Motor neuron (in vitro differentiated cells): ENCODE measurements at regions not wholly inside any gene's neighbourhood (a gene's known extent, or its start where the extent isn't known, plus 50 kb on each side); places are given as distances from the start of the nearest gene placed in this dataset.

Experiments
- ATAC-seq, 8 experiments: fragments of 200-7000 bp; cut with Tn5 transposase; replicated peaks in 6 of 8; 2 replicates each; pipeline ENCODE4 v1.8.0; 2021; ENCODE audit warnings: mild to moderate bottlenecking in 8 of 8, moderate library complexity in 8 of 8
- H3K27ac ChIP-seq, 2 donors: fragments of 250-450 bp; sonication (Bioruptor Pico); 2 replicates each; pipeline ENCODE4 v1.9.0; 2021; ENCODE audit warnings: antibody characterized with exemption in 2 of 2, mild to moderate bottlenecking in 2 of 2, moderate library complexity in 1 of 2
- H3K4me1 ChIP-seq, 2 donors: fragments of 250-450 bp; sonication (Bioruptor Pico); replicated peaks in 1 of 2; 2 replicates each; pipeline ENCODE4 v1.6.1; 2021; ENCODE audit warnings: antibody characterized with exemption in 2 of 2, mild to moderate bottlenecking in 2 of 2, moderate library complexity in 1 of 2
- H3K4me3 ChIP-seq, 5 donors: fragments of 250-450 bp; sonication (Bioruptor Pico); 2 replicates each; pipeline ENCODE4 v1.9.0; 2021; ENCODE audit warnings: antibody characterized with exemption in 5 of 5, mild to moderate bottlenecking in 5 of 5, moderate library complexity in 4 of 5
- WGBS, 10 experiments: fragments of 450-650 bp; shearing (Covaris generic); methylation state at CpG; one replicate each; pipeline ENCODE4 v1.0.0; 2022; 5-methylcytosine and 5-hydroxymethylcytosine counted together
- in situ Hi-C, 9 experiments: fragments of 400-800 bp; cut with MboI; loops; one replicate each; pipeline ENCODE4 v1.15.0; 2021; ENCODE audit warnings: low sequenced_read_pairs in 9 of 9, low pct_unique_long_range_greater_than_20kb in 2 of 9; ENCODE audit not compliant: unreplicated experiment in 9 of 9

- in situ Hi-C loops, result no loop called here
- H3K4me3 ChIP-seq, result no peak overlapping the region
- ATAC-seq, result no peak
- H3K4me1 ChIP-seq, result no peaks in the 10 kb centered on the region
- no peak overlapping the region for H3K27ac ChIP-seq
- 0 to 96% (median 64%) methylated on average over 1 to 3 of the region's 3 CpGs; no CpG with 5 or more reads in 2 of the 10 experiments for WGBS, 10 experiments
Observed at GRCh38 chr3:167125612-167126407, 254.3 kb downstream of the ZBBX start.

- Histone ChIP-seq H3K4me1 (no peaks in the 10 kb centered on the region), H3K4me3 (no peak overlapping the region), H3K27ac (no peak overlapping the region)
- ATAC-seq, result no peak
- in situ Hi-C loops, result no loop called here
- WGBS, 10 experiments, result 0 to 100% (median 43%) methylated on average over 1 of the region's 1 CpG; no CpG with 5 or more reads in 2 of the 10 experiments
Observed at GRCh38 chr3:167120828-167121227, 259.3 kb downstream of the ZBBX start.

DNA sequence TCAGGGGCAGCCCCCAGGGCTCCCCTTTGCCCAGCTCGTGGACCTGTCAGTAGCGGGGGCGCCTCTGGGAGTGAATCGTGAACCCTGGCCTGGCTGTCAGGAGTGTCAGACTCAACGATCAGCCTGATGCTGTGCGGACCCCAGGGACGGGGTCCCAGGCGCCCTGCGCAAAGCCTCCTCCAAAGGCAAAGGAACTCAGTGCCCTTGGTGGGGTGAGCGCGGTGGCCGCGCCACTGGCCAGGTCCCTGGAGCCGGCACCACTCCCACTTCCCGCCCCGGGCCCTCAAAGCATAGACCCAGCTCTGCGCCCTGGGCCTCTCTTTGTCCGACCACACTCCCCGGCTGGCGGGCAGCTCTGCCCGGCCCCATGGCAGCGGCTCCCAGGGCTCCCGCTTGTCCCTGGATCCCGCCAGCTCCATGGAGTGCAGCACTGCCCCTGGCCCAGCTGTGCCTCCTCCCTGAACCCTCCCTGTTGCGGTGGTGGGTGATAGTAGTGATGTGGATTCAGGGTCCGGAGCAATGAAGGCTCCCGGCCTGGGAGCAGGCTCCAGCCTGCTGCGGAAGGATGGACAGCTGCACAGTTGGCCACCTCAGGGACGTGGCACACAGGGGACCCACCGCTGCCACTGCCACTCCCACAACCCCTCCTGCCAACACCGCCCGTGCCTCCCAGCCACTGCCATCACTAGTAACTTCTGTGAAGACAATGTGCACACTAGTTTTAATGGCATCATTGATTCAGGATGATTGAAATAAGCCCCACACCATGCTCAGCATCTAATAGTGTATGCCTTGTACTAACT lies 263.8 kb downstream of the ZBBX start:
- no peak for ATAC-seq
- Histone ChIP-seq H3K4me3 (no peak overlapping the region), H3K27ac (no peak overlapping the region), H3K4me1 (no peaks in the 10 kb centered on the region)
- in situ Hi-C loops, result no loop called here
- 22 to 100% (median 98%) methylated on average over 1 to 6 of the region's 32 CpGs; no CpG with 5 or more reads in 4 of the 10 experiments for WGBS, 10 experiments

GRCh38 chr3:167115331-167115934 lies 264.7 kb downstream of the ZBBX start:
- Histone ChIP-seq H3K4me1 (peaks cover 6% of the 10 kb centered on the region in 2 donors), H3K4me3 (no peak overlapping the region), H3K27ac (no peak overlapping the region)
- 4 to 100% (median 80%) methylated on average over 1 to 4 of the region's 11 CpGs; no CpG with 5 or more reads in 5 of the 10 experiments for WGBS, 10 experiments
- in situ Hi-C loops, result no loop called here
- ATAC-seq, result no peak

DNA sequence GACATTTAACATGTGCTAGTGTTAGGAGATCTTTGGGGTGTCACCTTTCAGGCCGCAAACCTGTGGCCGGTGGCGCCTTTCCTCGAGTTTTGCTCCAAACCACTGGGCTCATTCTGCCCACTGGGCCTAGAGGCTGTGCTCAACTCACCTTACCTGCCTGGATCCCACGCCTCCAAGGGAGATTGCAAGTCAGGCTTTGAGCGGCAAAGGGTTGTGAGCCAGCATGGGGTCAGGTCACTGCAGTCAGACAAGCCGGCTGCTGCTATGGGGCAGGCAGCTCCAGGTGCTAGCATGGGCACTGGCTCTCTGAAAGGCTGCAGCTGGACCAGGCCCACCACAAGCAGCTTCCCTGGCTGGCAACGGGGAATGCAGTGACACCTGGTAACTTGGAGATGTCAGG lies 265.5 kb downstream of the ZBBX start:
- no peak overlapping the region for H3K27ac ChIP-seq
- ATAC-seq, result no peak
- in situ Hi-C loops, result no loop called here
- WGBS, 10 experiments, result 61 to 100% (median 90%) methylated on average over 1 to 4 of the region's 8 CpGs; no CpG with 5 or more reads in 5 of the 10 experiments
- H3K4me3 ChIP-seq, result no peak overlapping the region
- peaks cover 10 to 13% of the 10 kb centered on the region in 2 donors for H3K4me1 ChIP-seq

- ATAC-seq, result no peak
- 41 to 100% (median 73%) methylated on average over 2 to 12 of the region's 12 CpGs for WGBS, 10 experiments
- no peak overlapping the region for H3K4me3 ChIP-seq
- peaks cover 10 to 13% of the 10 kb centered on the region in 2 donors for H3K4me1 ChIP-seq
- in situ Hi-C loops, result no loop called here
- H3K27ac ChIP-seq, result no peak overlapping the region
Observed at GRCh38 chr3:167113035-167113830, 266.9 kb downstream of the ZBBX start.

DNA sequence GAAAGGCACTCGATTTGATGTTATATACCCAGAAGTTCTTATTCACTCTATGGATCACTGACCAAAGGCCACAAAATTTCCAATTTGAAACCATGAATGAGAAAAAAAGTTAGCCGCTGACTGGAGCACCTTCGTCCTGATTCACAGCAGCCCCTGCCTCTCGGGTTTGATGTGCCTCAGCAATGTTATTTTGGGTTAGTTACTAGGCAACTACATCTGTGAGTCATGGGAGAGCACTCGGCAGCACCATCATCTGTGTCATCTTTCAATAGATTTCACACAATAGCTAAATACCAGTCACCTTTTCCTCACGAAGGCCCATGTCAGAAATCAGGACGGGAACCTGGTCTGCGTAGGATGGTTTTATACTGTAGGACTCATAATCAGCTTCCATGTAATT lies 269.2 kb downstream of the ZBBX start:
- peak in 5 of 8 experiments; percentile 76 to 99 (median 91) for ATAC-seq
- H3K4me3 ChIP-seq, result no peak overlapping the region
- WGBS, 10 experiments, result 14 to 64% (median 33%) methylated on average over 1 to 8 of the region's 8 CpGs; no CpG with 5 or more reads in 1 of the 10 experiments
- in situ Hi-C loops, result no loop called here
- H3K27ac ChIP-seq, result no peak overlapping the region
- H3K4me1 ChIP-seq, result peaks cover 10 to 13% of the 10 kb centered on the region in 2 donors

GRCh38 chr3:167109746-167110145 lies 270.4 kb downstream of the ZBBX start:
- in situ Hi-C loops, result no loop called here
- no peak overlapping the region for H3K4me3 ChIP-seq
- peaks cover 10 to 13% of the 10 kb centered on the region in 2 donors for H3K4me1 ChIP-seq
- WGBS, 10 experiments, result 0 to 88% (median 50%) methylated on average over 1 of the region's 1 CpG; no CpG with 5 or more reads in 3 of the 10 experiments
- H3K27ac ChIP-seq, result no peak overlapping the region
- ATAC-seq, result no peak

DNA sequence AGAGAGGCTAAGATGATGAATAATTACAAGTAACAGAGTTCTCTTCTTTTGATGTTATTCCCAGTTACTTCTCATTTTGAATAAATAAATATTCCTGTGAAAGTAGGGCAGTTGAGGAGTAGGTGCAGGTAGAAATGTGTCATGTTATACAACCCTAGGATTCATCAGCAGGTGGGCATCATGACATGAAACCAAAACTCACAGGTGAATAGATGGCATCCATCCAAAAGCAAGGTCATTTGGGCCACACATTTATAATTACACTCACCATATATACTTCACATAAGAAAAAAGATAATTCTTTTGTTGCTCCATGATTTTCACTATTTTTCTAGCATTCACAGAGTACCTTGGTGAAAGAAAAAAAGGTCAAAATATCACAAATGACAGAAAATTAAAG lies 273.6 kb downstream of the ZBBX start:
- no peak for ATAC-seq
- Histone ChIP-seq H3K4me1 (peaks cover 10 to 13% of the 10 kb centered on the region in 2 donors), H3K27ac (no peak overlapping the region), H3K4me3 (no peak overlapping the region)
- in situ Hi-C loops, result no loop called here

DNA sequence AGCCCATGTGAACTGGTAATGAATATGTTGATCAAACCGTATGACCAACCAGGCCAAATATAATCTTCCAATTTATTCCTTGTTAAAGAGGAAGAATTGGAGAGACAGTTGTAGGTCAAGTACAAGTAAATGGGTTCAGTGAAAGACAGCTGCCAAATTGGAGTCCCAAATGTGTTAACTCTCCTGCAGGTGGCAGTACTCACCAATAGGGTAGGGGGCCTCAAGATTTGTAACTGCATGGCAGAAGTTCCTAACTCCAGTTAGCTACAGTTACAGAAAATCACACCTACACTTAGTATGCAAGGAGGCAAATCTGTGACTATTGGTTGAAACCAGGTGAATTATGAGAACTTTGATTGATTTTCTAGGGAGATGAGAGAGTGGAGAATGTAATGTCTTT lies 278.0 kb downstream of the ZBBX start:
- no peak for ATAC-seq

DNA sequence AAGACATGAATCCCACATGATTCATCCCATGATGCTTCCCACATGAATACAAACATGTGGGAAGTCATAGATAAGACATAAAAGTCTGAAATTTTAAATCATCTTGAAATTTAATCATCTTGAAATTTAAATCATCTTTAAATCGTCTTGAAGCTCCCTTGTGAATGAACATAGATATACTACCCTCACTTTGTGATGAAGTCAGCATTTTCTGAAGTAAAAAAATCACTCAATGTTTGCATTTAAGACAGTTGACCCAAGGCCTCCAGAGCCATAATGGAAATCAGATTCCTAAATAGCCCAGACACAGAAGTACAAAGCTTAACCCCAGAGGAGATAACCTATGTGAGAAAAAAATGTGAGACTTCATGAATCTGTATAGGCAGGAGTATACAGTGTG lies 279.4 kb downstream of the ZBBX start:
- no peak for ATAC-seq
- in situ Hi-C loops, result no loop called here
- Histone ChIP-seq H3K4me3 (no peak overlapping the region), H3K27ac (no peak overlapping the region), H3K4me1 (no peaks in the 10 kb centered on the region)
- 0 to 100% (median 25%) methylated on average over 1 of the region's 1 CpG; no CpG with 5 or more reads in 1 of the 10 experiments for WGBS, 10 experiments

More for the DNA sequence above, 278.0 kb downstream of the ZBBX start:
- in situ Hi-C loops, result no loop called here
- H3K4me3 ChIP-seq, result no peak overlapping the region
- 0 to 83% (median 80%) methylated on average over 1 of the region's 1 CpG; no CpG with 5 or more reads in 5 of the 10 experiments for WGBS, 10 experiments
- H3K4me1 ChIP-seq, result no peaks in the 10 kb centered on the region
- H3K27ac ChIP-seq, result no peak overlapping the region

DNA sequence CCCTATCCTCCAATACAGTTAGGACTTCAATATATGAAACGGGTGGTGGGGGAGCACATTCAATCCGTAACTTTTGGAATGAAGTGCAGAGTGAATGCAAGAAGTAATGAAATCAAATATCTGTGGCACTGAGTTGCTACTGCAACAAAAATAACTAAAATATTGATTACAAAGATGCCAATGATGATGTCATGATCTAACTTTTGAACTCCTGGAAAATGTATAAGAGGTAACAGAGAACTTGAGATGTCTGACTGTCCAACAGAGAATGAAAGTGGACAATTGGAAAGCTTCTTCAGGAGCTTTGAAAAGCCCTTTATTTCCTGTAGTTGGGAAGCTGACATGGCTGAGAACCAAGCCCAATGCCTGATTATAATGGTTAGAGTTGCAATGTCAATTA lies 279.9 kb downstream of the ZBBX start:
- in situ Hi-C loops, result no loop called here

More for the DNA sequence above, 279.9 kb downstream of the ZBBX start:
- Histone ChIP-seq H3K4me1 (no peaks in the 10 kb centered on the region), H3K27ac (no peak overlapping the region), H3K4me3 (no peak overlapping the region)
- 0 to 100% (median 93%) methylated on average over 1 to 2 of the region's 2 CpGs; no CpG with 5 or more reads in 3 of the 10 experiments for WGBS, 10 experiments
- no peak for ATAC-seq
